Heart left ventricle (tissue), 16 donors: ENCODE measurements at regions not wholly inside any gene's neighbourhood (a gene's known extent, or its start where the extent isn't known, plus 50 kb on each side); places are given as distances from the start of the nearest gene placed in this dataset.

Experiments used
- ATAC-seq, 4 donors: fragments of 200-7000 bp; cut with Tn5 transposase; one replicate each; pipeline ENCODE4 v1.9.1; 2020 to 2022; ENCODE audit warnings: moderate library complexity in 4 of 4, mild to moderate bottlenecking in 3 of 4, moderate number of reproducible peaks in 1 of 4
- DNase-seq, 5 donors: peaks; one replicate each; pipeline ENCODE4 v3.0.0-alpha.2; 2020
- H3K27ac ChIP-seq, 12 donors: fragments of 200-600 bp; sonication (generic) in 4 of 12; one replicate each; pipeline versions ENCODE4 v1.5.0 to v1.8.0; 2016 to 2022; ENCODE audit warnings: mild to moderate bottlenecking in 2 of 12
- H3K27me3 ChIP-seq, 9 donors: fragments of 200-600 bp; sonication (generic) in 2 of 9; one replicate each; pipeline versions ENCODE4 v1.5.1 to v1.8.0; 2016 to 2022; ENCODE audit warnings: mild to moderate bottlenecking in 3 of 9
- H3K36me3 ChIP-seq, 9 donors: fragments of 200-600 bp; sonication (generic) in 2 of 9; one replicate each; pipeline versions ENCODE4 v1.5.0 to v1.8.0; 2018 to 2022; ENCODE audit warnings: mild to moderate bottlenecking in 2 of 9
- H3K4me1 ChIP-seq, 12 donors: fragments of 200-600 bp; sonication (generic) in 4 of 12; one replicate each; pipeline versions ENCODE4 v1.5.0 to v1.8.0; 2016 to 2022; ENCODE audit warnings: mild to moderate bottlenecking in 3 of 12
- H3K4me3 ChIP-seq, 12 donors: fragments of 200-600 bp; sonication (generic) in 4 of 12; one replicate each; pipeline versions ENCODE4 v1.5.0 to v1.8.0; 2017 to 2022; ENCODE audit warnings: mild to moderate bottlenecking in 9 of 12, moderate library complexity in 4 of 12
- H3K9me3 ChIP-seq, 12 donors: fragments of 200-600 bp; sonication (generic) in 4 of 12; one replicate each; pipeline versions ENCODE4 v1.5.0 to v1.8.0; 2016 to 2022; ENCODE audit warnings: mild to moderate bottlenecking in 1 of 12
- CTCF ChIP-seq, 12 donors: fragments of 200-600 bp; sonication (generic) in 4 of 12; IDR thresholded peaks; one replicate each; pipeline versions ENCODE4 v1.5.0 to v1.8.0; 2018 to 2022; ENCODE audit warnings: antibody characterized with exemption in 12 of 12, mild to moderate bottlenecking in 5 of 12
- POLR2A ChIP-seq, 2 donors: fragments of 450-650 bp; IDR thresholded peaks; one replicate each; pipeline ENCODE4 v1.6.1; 2017; ENCODE audit warnings: antibody characterized with exemption in 2 of 2, mild to moderate bottlenecking in 2 of 2, moderate library complexity in 2 of 2
- WGBS, 4 donors: extraction: QIAGEN DNeasy Blood & Tissue Kit in 2 of 4; methylation state at CpG; one replicate each; pipeline versions ENCODE4 v1.1.5 to v1.1.7; 2013 to 2018; 5-methylcytosine and 5-hydroxymethylcytosine counted together
- intact Hi-C, 10 donors: fragments of 100-400 bp; cut with DNase I; formaldehyde crosslinking; loops; one replicate each; pipeline versions ENCODE4 v1.11.1 to v1.14.2; 2022
- donor health status: ischemic (EF 13 %, LVEDD 7.1; RV severe dilation, severe dysfunction).
- donor health status: healthy with polysubstance abuse.
- donor health status: DM: no; HTN: yes; CAD: no.
- donor health status: DM: no; HTN: no; CAD: no.
- donor health status: ischemic (EF 25% LVEDD 6.9; RV normal size, moderate dysfunction).
- donor health status: ischemic (EF 25% LVEDD 5.7; RV mildly dilated, moderate dysfunction).
- donor health status: healthy.
- donor health status: DM: yes; HTN: yes; CAD: no.
- donor health status: ischemic (EF 35%, LVEDD 5.7; RV mildly dilated, moderate dysfunction).
- donor health status: nonischemic (EF 11% LVEDD 7.7; RV severe dilation, severe dysfunction).
- donor health status: DM: yes; HTN: yes; CAD: no.
- donor health status: PGD.
- donor health status: ischemic (EF 29% LVEDD 5.4; RV normal size, mild dysfunction).
- donor health status: nonischemic (EF 23%, LVEDD 6.1; RV moderate dilation, normal function).

DNA sequence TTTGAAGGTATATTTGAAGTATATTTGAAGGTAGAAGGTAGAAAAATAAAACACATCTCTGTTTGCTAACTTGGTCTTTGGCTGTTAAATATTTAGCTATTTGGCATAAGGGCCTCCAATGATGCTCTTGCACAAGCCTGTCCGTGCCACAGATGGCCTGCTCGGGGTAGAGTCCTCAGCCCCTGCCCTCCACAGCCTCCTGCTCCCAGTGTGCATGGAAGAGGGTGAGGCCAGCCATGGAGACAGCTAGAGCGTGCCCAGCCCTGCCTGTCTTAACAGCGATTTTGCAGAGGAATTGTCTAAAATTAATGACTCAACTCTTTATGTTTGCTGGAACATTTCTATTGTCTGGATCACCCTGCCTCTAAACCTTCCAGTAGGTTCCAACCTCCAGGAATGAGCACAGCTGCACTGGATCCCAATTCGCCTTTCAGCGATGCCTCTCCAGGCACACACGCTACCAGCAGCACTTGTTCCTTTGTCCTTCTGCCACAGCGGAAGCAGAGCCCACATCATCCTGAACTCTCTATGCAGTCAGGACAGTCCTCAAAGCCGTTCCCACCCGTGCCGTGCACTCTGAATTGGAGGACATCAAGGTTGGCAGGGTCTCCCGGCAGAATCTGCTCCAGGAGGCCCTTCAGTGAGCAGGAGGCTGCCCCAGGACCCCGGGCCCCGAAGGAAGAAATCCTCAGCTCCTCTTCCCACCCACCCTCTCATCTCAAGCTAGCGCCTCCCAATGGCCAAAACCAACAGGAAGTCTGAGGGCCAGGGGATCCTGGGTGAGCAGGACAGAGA, 254.0 kb upstream of the IRX1 start:
- WGBS, 4 donors: 88 to 96% (median 90%) methylated on average over 14 to 15 of the region's 15 CpGs
- Histone ChIP-seq H3K9me3 (no peaks in the 10 kb centered on the region), H3K36me3 (no peaks in the 10 kb centered on the region), H3K4me1 (no peaks in the 10 kb centered on the region), H3K27ac (no peak overlapping the region), H3K27me3 (no peaks in the 10 kb centered on the region), H3K4me3 (no peak overlapping the region)
- intact Hi-C loops: no loop called here
- TF ChIP-seq CTCF (IDR thresholded peaks at IDR 0.05) (no peak), POLR2A (IDR thresholded peaks at IDR 0.05) (no peak)
- no peak for ATAC-seq
- peak in 1 of 5 donors; percentile 29 for DNase-seq

DNA sequence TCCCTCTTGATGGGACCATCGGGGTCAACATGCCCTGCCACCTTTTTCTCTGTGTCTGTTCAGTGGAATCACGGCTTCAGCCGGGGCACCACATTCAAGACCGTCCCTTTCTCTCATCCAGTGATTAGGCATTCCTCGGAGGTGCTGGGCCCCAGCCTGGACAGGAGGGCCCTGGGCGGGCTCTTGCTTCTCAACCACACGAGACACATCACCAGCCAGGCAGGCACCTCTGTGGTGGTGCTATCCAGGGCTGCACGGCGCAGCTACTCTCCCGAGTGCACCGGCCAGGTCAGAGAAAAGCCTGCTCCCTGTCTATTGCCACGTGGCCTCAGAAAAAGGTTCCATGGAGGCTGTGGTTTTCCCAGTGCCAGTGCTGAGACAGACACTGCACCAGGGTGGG, 255.2 kb upstream of the IRX1 start:
- intact Hi-C loops: no loop called here
- H3K9me3 ChIP-seq: no peaks in the 10 kb centered on the region
- ATAC-seq (no peak), DNase-seq (peak in 1 of 5 donors; percentile 51)
- WGBS, 4 donors: 81 to 90% (median 85%) methylated on average over 6 to 12 of the region's 12 CpGs
- H3K27me3 ChIP-seq: no peaks in the 10 kb centered on the region
- H3K27ac ChIP-seq: no peak overlapping the region
- no peaks in the 10 kb centered on the region for H3K4me1 ChIP-seq
- H3K4me3 ChIP-seq: no peak overlapping the region
- no peak for TF ChIP-seq CTCF (IDR thresholded peaks at IDR 0.05)
- TF ChIP-seq POLR2A (IDR thresholded peaks at IDR 0.05): no peak
- no peaks in the 10 kb centered on the region for H3K36me3 ChIP-seq

GRCh38 chr5:3339798-3340115, 255.9 kb upstream of the IRX1 start:
- intact Hi-C loops: no loop called here
- TF ChIP-seq CTCF (IDR thresholded peaks at IDR 0.05) (no peak), POLR2A (IDR thresholded peaks at IDR 0.05) (no peak)
- Histone ChIP-seq H3K36me3 (no peaks in the 10 kb centered on the region), H3K27ac (no peak overlapping the region), H3K9me3 (no peaks in the 10 kb centered on the region), H3K4me1 (no peaks in the 10 kb centered on the region), H3K4me3 (no peak overlapping the region), H3K27me3 (no peaks in the 10 kb centered on the region)
- ATAC-seq: no peak
- WGBS, 4 donors: 72 to 77% (median 76%) methylated on average over 10 of the region's 10 CpGs
- DNase-seq: peak in 1 of 5 donors; percentile 14

- Histone ChIP-seq H3K9me3 (no peaks in the 10 kb centered on the region), H3K4me1 (no peaks in the 10 kb centered on the region), H3K27me3 (no peaks in the 10 kb centered on the region), H3K4me3 (no peak overlapping the region), H3K36me3 (no peaks in the 10 kb centered on the region), H3K27ac (no peak overlapping the region)
- no peak for ATAC-seq
- 78 to 86% (median 79%) methylated on average over 22 to 23 of the region's 23 CpGs for WGBS, 4 donors
- DNase-seq: no peak
- intact Hi-C loops: no loop called here
- no peak for TF ChIP-seq POLR2A (IDR thresholded peaks at IDR 0.05)
- no peak for TF ChIP-seq CTCF (IDR thresholded peaks at IDR 0.05)
These were observed 256.4 kb upstream of the IRX1 start for GRCh38 chr5:3339092-3339797.
